GM19351 (cell line): ENCODE measurements at regions not wholly inside any gene's neighbourhood (a gene's known extent, or its start where the extent isn't known, plus 50 kb on each side); places are given as distances from the start of the nearest gene placed in this dataset.
"Not testable (repeated sequence)": the region's sequence is repeated elsewhere in the genome, so short reads cannot be mapped to it uniquely, and the experiment has no call there.

Experiments used
- ATAC-seq: cut with Tn5 transposase; IDR thresholded peaks from one replicate; pipeline ENCODE4 v1.9.1; 2021; ENCODE audit warnings: mild to moderate bottlenecking, moderate library complexity; ENCODE audit not compliant: unreplicated experiment

DNA sequence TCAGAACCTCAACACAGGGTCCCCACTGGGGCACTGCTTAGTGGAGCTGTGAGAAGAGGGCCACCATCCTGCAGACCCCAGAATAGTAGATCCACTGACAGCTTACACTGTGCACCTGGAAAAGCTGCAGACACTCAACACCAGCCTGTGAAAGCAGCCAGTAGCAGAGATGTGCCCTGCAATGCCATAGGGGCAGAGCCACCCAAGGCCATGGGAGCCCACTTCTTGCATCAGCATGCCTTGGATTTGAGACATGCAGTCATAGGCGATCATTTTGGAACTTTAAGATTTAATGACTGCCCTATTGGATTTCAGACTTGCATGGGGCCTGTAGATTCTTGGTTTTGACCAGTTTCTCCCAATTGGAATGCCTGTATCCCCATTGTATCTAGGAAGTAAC is 1962.1 kb upstream of the PRR20A start:
- not testable (repeated sequence) for ATAC-seq

DNA sequence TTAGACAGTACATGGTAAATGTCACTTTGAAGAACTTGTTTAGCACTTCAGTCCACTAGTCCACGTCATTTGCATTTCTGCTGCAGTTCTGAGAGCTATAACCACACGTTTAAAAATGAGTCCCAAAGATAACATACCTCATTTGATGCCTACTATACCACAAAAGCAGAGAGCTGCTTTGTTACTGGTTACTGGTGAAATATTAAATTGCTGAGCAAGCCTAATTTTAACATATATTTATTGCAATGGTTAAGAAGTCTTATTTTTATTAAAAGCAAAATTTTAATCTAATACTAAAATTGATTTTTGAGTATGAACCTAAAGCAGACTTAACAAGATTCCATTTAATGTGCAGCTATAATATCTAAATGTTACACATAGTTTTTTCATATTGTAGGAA is 1949.7 kb upstream of the PRR20A start:
- no peak for ATAC-seq

DNA sequence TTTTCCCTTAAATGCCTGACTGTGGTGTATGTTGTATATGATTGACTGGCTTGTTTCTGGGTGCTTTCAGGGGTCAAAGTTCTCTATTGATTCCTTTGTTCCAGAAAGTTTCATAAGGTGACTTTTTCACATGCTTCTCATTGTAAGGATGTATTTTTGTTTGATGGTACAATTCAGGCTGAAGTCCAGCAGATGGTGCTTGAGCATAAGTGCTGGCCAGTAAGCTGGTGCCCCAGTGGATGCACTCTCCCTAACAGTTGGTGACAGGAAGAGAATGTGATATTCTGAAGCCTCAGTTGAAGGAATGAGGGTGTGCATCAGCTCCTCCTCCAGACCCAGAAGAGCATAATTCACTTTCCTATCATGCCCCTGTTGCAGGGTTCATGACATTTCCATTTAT is 1941.6 kb upstream of the PRR20A start:
- ATAC-seq: no peak

DNA sequence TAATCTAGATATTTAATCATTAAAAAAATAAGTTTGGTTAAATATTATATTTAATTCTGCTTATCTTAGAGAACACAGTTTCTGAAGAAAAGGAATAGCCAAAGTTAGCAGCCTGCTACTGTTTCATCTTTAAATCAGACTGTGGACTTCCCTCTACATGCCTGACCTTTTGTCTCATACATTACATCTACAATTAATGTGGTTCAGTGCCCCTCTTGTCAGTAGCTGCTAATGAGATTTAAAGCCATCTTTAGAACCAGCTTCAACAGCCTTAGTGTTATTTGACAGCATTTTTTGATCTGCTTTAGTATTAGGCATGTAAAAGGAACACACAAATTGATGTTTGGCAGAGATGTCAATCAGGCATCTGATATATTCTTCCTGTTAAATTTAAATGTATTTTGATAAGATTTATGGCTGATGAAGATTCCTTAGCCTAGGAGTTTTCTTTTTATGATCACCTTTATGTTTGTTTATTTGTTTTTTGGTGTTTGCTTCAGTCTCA is 1925.8 kb upstream of the PRR20A start:
- ATAC-seq: no peak

DNA sequence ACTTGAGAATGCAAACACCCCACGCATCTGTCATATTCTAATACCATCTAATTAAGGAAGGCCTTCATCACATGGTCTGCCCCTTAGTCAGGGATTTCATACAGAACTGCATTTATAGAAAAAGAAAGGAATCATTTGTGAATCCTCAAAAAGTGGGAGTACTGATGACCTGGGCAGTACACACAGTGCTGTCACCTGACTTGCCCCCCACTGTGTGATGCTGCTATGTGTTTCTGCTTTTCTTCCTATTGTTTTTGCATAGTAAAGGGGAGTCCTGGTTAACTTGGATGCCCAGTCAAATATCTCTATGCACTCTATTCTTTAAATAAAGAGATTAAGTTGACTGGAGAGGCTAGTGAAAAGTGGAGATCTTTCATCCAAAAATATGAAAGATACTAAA is 1921.2 kb upstream of the PRR20A start:
- no peak for ATAC-seq

DNA sequence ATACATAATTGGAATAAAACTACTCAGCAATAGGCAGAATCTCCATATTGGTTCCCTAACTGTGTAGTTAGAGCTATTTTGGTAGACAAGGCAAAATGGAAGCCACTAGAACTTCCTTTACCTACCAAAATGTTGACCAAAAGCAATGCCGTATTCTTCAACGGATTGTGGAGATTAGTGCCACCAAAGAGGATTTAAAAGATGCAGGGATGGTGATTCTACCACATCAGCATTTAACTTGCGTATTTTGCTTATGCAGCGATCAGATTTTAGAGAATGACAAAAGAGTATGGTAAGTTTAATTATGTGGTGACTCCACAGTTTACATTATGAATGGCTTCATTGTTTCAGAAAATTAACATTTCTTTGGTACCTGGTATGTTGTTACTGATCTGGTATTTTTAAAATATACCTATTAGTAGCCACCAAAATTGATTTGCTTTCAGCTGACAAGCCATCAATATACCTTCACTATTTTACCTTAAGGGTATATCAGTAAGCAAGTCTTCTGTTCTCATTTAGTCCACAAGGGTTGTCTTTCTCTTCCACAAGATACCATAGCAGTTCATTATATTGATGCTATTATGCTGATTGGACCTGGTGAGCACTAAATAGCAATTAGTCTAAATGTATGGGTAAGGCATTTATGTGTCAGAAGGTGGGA is 1910.7 kb upstream of the PRR20A start:
- ATAC-seq: no peak

DNA sequence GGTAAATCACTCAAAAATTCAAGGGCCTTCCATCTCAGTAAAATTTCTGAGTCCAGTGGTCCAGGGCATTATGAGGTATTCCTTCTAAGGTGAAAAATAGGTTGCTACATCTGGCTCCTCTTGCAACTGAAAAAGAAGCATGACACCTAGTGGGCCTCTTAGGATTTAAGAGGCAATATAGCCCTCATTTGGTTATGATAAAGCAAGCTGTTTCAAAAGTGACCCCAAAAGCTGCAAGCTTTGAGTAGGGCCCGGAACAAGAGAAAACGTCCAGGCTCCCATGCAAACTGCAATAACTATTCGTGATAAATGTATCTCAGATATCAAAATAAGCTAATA is 1910.2 kb upstream of the PRR20A start:
- no peak for ATAC-seq

DNA sequence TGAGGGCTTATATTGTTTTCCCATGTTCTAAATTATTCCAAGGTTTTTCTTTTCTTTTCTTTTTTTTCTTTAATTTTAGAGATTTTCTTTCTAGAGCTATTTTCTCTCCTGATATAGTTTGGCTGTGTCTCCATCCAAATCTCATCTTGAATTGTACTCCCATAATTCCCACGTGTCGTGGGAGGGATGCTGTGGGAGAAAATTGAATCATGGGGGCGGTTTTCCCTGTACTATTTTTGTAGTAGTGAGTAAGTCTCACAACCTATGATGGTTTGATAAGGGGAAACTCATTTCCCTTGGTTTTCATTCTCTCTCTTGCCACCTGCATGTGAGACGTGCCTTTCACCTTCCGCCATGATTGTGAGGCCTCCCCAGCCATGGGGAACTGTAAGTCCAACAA is 1906.4 kb upstream of the PRR20A start:
- no peak for ATAC-seq

DNA sequence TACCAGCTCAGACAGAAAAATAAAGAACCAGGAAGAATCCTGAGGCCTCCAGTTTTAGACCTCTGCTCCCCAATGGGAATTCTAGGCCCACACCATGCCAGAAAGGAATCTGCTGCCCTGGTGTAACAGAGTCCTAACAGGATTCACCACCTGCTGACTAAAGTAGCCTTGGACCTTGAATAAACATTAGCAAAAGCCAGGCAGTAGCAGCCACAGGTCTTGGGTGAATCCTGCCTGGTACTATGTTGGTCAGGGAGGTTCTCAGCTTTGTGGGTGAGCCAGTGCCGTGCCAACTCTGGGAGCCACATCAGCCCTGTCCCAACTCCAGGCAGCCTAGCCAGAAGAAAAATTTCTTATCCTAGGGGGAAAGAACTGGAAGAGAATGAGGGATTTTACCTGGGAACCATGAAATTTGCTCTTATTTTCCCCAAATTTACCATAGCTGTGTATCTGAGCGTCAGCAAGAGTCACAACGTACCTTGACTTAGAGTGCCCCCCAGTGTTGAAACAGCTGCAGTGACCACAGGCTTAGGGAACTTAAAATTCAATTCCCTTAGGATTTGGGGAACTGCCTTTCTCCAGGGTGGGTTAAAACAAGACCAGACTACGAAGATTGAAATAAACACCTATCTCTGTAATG is 1895.6 kb upstream of the PRR20A start:
- no peak for ATAC-seq

DNA sequence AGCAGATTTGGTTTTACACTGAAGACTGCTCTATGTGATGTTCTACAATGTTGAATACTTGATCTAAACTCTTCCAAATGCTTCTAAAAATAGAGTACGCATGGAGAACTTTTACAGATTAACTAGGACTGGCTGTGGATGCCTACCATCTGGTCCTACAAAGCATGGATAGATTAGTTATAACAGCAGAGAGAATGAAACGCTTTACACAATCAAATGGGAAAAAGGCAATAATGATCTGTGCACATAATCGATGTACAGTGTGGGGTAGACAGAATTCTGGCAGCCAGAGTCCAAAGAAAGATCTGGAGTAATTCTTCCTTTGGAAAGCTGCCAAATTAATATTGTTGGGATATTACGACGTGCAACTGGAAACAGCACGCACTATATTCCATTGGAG is 1885.5 kb upstream of the PRR20A start:
- no peak for ATAC-seq

DNA sequence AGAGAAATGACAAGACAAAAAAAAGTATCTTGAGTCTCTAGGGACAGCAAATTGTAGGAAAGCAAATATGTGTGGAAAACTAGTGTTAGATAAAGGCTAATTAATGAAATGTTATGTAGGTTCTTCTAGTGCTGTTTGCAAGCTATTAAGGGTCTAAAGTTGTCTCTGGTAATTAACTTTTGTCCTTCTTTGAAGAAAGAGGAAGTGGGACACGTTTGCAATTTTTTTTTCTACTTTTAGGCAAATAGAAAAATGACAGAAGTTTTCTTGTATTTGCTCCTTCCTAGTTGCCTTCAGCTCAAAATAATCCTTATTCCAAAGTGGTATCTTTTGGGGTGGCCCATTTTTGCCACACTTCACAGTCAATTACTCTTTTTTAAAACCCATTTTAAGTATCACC is 1877.7 kb upstream of the PRR20A start:
- ATAC-seq: no peak

DNA sequence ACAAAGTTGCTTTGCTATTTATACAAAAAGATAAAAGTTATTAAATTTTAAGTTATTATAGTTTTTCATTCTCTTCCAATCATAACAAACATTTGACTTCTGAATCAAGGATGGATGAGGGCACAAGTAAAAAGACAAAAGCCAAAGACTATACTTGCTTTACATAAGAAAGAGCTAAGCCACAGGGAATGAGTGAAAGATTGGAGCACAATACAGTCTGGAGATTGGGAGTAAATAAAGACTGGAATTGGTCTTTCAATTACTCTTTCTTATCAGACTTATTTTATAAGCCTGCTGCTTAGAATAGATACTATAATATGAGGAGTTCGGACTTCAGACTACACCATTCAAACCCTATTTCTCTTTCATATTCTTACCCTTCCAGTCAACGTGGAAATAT is 1874.1 kb upstream of the PRR20A start:
- no peak for ATAC-seq

DNA sequence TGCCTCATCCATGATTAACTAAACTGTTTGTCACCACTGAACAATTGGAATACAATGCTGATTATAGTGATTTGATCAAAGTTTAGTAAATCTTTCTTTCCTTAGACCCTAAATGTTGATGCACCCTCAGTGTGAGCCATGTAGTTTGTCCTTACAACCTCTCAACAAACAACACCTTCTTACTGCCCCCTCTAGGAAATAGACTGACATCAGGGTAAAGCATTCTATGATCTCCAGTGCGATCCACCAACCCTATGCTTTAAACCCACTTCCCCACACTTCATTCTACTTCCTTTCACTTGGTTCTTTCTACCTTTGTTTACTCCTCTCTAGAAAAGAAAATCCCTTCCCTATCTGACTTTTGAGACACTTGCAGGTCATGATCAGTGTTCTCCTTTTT is 1842.5 kb upstream of the PRR20A start:
- no peak for ATAC-seq

DNA sequence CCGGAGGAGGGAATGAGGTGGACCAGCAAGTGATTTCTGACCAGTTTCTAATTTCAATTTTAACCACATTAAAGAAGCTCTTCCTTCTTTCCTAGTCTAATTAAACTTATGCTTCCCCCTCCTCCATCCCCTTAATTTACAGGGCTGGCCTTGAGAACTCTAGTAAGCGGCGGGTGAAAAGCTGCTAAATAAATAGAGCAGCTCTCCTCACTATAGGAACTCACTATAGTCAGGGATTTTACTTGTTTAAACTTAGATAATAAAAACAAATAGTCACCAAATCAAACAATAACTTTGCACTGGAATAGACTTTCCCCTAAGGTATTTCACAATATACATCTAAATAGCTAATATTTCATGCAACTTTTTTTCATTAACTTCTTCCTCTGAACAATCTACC is 1838.2 kb upstream of the PRR20A start:
- no peak for ATAC-seq

DNA sequence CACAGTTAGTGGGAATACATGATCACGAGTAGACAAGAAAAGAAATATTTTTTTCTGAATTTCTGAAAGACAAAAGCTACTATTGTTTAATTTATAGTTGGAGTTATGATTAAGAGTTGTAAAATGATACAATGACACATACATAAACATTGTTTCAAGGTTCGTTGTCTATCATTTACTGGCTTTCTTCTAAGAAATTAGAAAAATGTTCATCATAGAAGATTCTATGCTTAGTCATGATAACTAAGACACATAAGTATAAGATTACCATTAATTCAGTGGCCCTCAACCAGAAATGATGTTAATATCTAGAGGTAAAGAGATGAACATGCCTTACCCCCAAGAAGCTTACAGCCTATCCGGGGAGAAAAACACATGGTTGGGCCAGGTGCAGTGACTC is 1832.8 kb upstream of the PRR20A start:
- no peak for ATAC-seq

DNA sequence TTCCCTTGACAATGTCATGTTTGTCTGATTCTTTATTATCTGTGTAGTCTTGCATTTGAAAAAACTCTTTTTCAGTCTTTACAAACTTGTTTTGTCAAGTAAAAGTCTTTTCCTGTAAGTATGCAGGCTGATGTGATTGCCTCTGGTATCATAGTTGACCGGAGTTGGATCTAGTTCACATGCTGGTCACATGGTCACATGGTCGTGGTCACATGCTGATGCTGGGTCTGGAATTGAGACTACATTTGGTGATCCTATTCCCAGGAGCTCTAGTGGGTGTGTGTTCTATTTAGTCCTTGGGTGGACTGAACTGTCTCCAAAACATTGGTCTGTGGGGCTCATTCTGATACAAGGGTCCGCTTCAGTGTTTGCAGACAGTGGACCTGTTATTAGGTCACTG is 1798.8 kb upstream of the PRR20A start:
- ATAC-seq: no peak

DNA sequence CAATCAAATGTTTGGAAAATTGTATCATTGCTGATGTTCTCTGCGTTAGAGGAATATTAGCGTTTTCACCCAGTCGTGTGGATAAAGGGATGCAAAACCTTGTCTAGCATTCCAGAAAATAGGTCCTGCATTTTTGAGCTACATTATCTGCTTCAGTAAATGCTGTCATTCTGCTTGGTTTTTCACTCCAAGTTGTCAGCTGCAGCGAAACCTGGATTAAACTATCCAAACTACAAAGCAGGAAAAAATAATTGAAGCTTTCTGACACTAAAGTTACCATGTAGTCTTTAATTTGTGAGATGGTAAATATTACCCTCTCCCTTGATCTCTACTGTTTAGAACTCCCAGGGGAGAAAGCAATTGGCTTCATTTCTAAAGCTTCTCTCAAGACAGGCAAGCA is 1795.5 kb upstream of the PRR20A start:
- ATAC-seq: no peak

DNA sequence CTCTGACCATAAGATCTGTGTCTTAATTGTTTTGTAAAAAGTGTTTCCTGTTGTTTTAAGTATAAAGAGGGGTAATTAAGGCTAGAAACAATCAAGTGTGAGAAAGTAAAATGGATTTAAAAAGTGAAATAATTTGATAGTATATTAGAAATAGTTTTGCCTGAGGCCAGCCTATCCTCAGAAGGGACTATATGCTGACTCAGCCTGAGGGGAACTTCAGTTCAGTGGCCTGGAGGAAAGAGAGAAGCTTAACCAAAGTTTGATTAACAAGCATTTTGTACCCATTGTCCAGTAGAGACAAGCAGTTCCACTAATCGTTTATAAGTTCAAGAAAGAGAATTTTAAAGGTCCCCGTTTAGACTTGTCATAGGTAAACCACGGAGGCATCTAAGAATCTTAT is 1793.2 kb upstream of the PRR20A start:
- no peak for ATAC-seq

DNA sequence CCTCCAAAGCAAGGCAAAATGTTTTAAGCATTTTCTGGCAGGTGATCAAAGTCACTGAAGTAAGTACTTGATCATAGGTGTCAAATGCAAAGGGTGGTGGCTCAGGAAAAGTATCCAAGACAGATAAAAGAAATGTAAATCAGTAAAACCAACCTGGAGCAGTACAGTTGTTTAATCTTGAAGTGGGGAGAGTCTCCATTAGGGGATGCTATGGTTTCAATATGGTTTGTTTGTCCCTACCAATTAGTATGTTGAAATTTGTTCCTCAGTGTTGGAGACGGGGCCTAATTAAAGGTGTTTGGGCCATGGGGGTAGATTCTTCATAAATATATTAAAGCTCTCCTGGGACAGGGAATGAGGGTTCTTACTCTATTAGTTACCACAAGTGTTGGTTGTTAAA is 1781.7 kb upstream of the PRR20A start:
- no peak for ATAC-seq

DNA sequence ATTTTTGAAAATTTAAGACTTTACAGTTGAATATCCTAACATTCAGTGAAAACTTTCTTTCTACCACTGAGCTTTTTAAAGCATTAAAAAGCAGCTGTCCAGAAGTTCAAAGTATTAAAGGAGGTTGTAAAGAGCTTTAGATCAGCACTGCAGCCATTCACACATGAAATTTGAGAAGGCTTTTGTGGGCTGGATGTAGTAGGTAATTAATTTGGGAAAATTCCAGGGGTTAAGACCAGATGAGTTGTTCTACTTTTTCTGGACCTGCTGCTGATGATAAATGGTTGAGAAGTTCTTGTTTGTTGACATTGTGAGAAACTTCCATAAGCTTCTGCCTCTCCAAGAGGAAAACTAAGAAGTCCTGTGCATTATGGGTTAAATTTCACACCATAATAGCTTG is 1779.6 kb upstream of the PRR20A start:
- no peak for ATAC-seq

DNA sequence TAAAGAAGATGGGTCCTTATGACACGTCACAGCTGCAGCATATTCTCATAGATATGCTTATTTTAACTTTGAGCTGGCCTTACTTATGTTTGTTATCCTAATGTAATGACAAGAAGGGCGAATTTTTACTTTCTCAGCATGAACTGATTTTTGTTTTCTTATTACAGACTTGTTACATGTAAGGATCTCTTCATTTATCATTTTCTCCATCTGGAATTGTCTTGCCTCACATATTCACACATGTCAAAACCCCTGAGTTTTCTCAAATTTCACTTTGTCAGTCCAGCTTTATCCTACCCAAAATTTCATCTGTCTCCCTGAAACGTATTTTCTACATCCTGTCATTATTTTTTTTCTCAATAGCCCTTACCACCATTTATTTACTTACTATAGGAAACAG is 1774.0 kb upstream of the PRR20A start:
- no peak for ATAC-seq

DNA sequence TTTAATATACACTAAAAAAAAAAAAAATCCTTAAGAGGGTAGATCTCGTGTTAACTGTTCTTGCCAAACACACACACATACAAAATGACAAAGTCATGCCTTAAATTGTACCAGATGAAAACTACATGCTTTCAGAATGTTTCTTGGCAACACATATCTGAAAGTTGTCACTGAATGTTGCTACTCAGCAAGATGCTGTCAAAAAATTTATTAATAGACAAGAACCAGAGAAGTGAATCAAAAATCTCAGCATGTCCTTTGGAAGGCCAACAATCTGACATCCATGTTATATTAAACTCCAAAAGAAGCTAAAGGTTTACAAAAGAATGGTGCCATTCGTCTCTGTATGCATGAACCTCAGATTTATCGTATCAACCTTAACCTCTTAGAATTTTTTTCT is 1746.2 kb upstream of the PRR20A start:
- ATAC-seq: no peak

DNA sequence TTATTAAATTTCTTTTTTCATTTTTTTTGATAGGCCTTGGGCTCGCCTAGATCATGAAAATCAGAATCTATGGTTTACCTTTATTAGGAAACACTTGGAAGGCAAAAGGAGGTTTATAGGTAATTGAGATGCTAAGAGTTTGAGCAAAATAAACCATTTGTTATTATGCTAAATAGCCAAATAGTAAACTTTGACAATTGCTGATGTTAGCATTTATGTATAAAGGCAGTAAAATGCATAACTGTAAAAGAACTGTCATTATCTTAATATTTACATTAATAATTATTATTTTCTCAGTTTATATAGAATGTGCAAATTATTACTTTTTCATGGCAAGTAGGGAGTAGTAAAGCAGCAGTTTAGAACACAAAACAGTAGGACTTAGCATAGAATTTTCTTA is 1737.8 kb upstream of the PRR20A start:
- ATAC-seq: no peak
